GM12864 (cell line): ENCODE measurements at regions not wholly inside any gene's neighbourhood (a gene's known extent, or its start where the extent isn't known, plus 50 kb on each side); places are given as distances from the start of the nearest gene placed in this dataset.

ENCODE experiments used
- DNase-seq: peaks from one replicate; pipeline ENCODE4 v3.0.0-alpha.2; 2011; ENCODE audit warnings: low read depth
- H3K4me3 ChIP-seq: 2 replicates; pipeline ENCODE4 v1.5.1; 2011; ENCODE audit warnings: mild to moderate bottlenecking, low read depth, low read length, control low read depth
- CTCF ChIP-seq: IDR thresholded peaks from 2 replicates; pipeline ENCODE4 v1.5.1; 2011; ENCODE audit warnings: low read depth, mild to moderate bottlenecking, moderate library complexity, low read length, control low read depth, inconsistent platforms; ENCODE audit errors: missing control alignments

- H3K4me3 ChIP-seq: no peak overlapping the region
- no peak for DNase-seq
- TF ChIP-seq CTCF: no peak
These were observed 344.1 kb upstream of the PDE3A start for GRCh38 chr12:20024194-20024593.

- no peak for TF ChIP-seq CTCF
- no peak for DNase-seq
- H3K4me3 ChIP-seq: no peak overlapping the region
These were observed 340.3 kb upstream of the PDE3A start for GRCh38 chr12:20028033-20028432.

GRCh38 chr12:20030826-20031225 lies 337.5 kb upstream of the PDE3A start:
- no peak for TF ChIP-seq CTCF
- H3K4me3 ChIP-seq: no peak overlapping the region
- DNase-seq: no peak

GRCh38 chr12:20039562-20039961 lies 328.8 kb upstream of the PDE3A start:
- TF ChIP-seq CTCF: no peak
- no peak overlapping the region for H3K4me3 ChIP-seq
- DNase-seq: no peak

GRCh38 chr12:20040184-20040583 lies 328.2 kb upstream of the PDE3A start:
- DNase-seq: no peak
- H3K4me3 ChIP-seq: no peak overlapping the region
- no peak for TF ChIP-seq CTCF

GRCh38 chr12:20040831-20041230 lies 327.5 kb upstream of the PDE3A start:
- DNase-seq: no peak
- no peak for TF ChIP-seq CTCF

GRCh38 chr12:20044351-20044750 lies 324.0 kb upstream of the PDE3A start:
- DNase-seq: no peak
- TF ChIP-seq CTCF: no peak
- no peak overlapping the region for H3K4me3 ChIP-seq

More at GRCh38 chr12:20040831-20041230, 327.5 kb upstream of the PDE3A start:
- no peak overlapping the region for H3K4me3 ChIP-seq
